Mesenchymal stem cell (in vitro differentiated cells and primary cell): ENCODE measurements at regions not wholly inside any gene's neighbourhood (a gene's known extent, or its start where the extent isn't known, plus 50 kb on each side); places are given as distances from the start of the nearest gene placed in this dataset.

Experiments used
- DNase-seq: peaks from one replicate; pipeline ENCODE4 v3.0.0-alpha.2; 2013
- H2AFZ ChIP-seq: one replicate; pipeline ENCODE4 v1.6.1; 2013; ENCODE audit warnings: low read depth, mild to moderate bottlenecking, control low read depth, inconsistent platforms, low read length, moderate library complexity
- H2AK5ac ChIP-seq: 2 replicates; pipeline ENCODE4 v1.6.1; 2013; ENCODE audit warnings: low read length, moderate library complexity, mild to moderate bottlenecking, inconsistent platforms; ENCODE audit not compliant: severe bottlenecking
- H2BK120ac ChIP-seq: one replicate; pipeline ENCODE4 v1.6.1; 2013; ENCODE audit warnings: low read depth, mild to moderate bottlenecking, inconsistent platforms, low read length, moderate library complexity
- H2BK12ac ChIP-seq, 2 experiments: one replicate each; pipeline ENCODE4 v1.6.1; 2013; ENCODE audit warnings: inconsistent platforms in 2 of 2, low read length in 2 of 2, mild to moderate bottlenecking in 2 of 2, moderate library complexity in 2 of 2, control low read depth in 1 of 2
- H2BK15ac ChIP-seq: one replicate; pipeline ENCODE4 v1.6.1; 2013; ENCODE audit warnings: mild to moderate bottlenecking, low read depth, inconsistent platforms; ENCODE audit not compliant: poor library complexity, severe bottlenecking
- H2BK5ac ChIP-seq: 2 replicates; pipeline ENCODE4 v1.6.1; 2013; ENCODE audit warnings: low read depth, mild to moderate bottlenecking, low read length, control low read depth, inconsistent platforms; ENCODE audit not compliant: poor library complexity, severe bottlenecking
- H3K14ac ChIP-seq, 2 experiments: one replicate each; pipeline ENCODE4 v1.6.1; 2013; ENCODE audit warnings: inconsistent platforms in 2 of 2, low read length in 2 of 2, control low read depth in 1 of 2, mild to moderate bottlenecking in 1 of 2, moderate library complexity in 1 of 2
- H3K18ac ChIP-seq, 2 experiments: one replicate each; pipeline ENCODE4 v1.6.1; 2013; ENCODE audit warnings: inconsistent platforms in 2 of 2, low read length in 2 of 2, control low read depth in 1 of 2, low read depth in 1 of 2, mild to moderate bottlenecking in 1 of 2
- H3K23ac ChIP-seq, 2 experiments: one replicate each; pipeline ENCODE4 v1.6.1; 2013; ENCODE audit warnings: inconsistent platforms in 2 of 2, low read length in 2 of 2, mild to moderate bottlenecking in 2 of 2, moderate library complexity in 2 of 2, control low read depth in 1 of 2
- H3K27ac ChIP-seq: 2 replicates; pipeline ENCODE4 v1.5.1; 2013; ENCODE audit warnings: mild to moderate bottlenecking, moderate library complexity, low read length, control low read depth, inconsistent platforms; ENCODE audit not compliant: poor library complexity, severe bottlenecking
- H3K27me3 ChIP-seq, 2 experiments: 2 replicates each; pipeline versions ENCODE4 v1.6.1 to v1.7.0; 2013; ENCODE audit warnings: low read length in 2 of 2, mild to moderate bottlenecking in 2 of 2, moderate library complexity in 2 of 2, control low read depth in 1 of 2, inconsistent platforms in 1 of 2; ENCODE audit not compliant: control insufficient read depth in 1 of 2, insufficient read depth in 1 of 2
- H3K36me3 ChIP-seq, 2 experiments: 2 replicates each; pipeline versions ENCODE4 v1.6.1 to v1.7.0; 2013; ENCODE audit warnings: low read length in 2 of 2, control low read depth in 1 of 2, inconsistent platforms in 1 of 2, low read depth in 1 of 2, mild to moderate bottlenecking in 1 of 2; ENCODE audit not compliant: insufficient read depth in 2 of 2, control insufficient read depth in 1 of 2
- H3K4ac ChIP-seq, 2 experiments: one replicate each; pipeline ENCODE4 v1.6.1; 2013; ENCODE audit warnings: inconsistent platforms in 2 of 2, low read length in 2 of 2, mild to moderate bottlenecking in 2 of 2, moderate library complexity in 2 of 2, control low read depth in 1 of 2, low read depth in 1 of 2
- H3K4me1 ChIP-seq: 2 replicates; pipeline ENCODE4 v1.6.1; 2013; ENCODE audit warnings: low read depth, low read length, control low read depth; ENCODE audit not compliant: control insufficient read depth, insufficient read depth
- H3K4me2 ChIP-seq: 2 replicates; pipeline ENCODE4 v1.6.1; 2013; ENCODE audit warnings: low read length, mild to moderate bottlenecking, inconsistent platforms; ENCODE audit not compliant: poor library complexity, severe bottlenecking
- H3K4me3 ChIP-seq, 2 experiments: 2 replicates each; pipeline versions ENCODE4 v1.5.1 to v1.7.0; 2013; ENCODE audit warnings: low read length in 2 of 2, mild to moderate bottlenecking in 2 of 2, control low read depth in 1 of 2, low read depth in 1 of 2; ENCODE audit not compliant: insufficient read depth in 1 of 2
- H3K79me1 ChIP-seq: replicated peaks from 2 replicates; pipeline ENCODE4 v1.6.1; 2013; ENCODE audit warnings: mild to moderate bottlenecking, control low read depth, low read length, inconsistent platforms; ENCODE audit not compliant: poor library complexity, severe bottlenecking
- H3K9ac ChIP-seq: 2 replicates; pipeline ENCODE4 v1.7.0; 2013; ENCODE audit warnings: mild to moderate bottlenecking, low read length, moderate library complexity
- H3K9me3 ChIP-seq: 2 replicates; pipeline ENCODE4 v1.7.0; 2013; ENCODE audit warnings: mild to moderate bottlenecking, low read length; ENCODE audit not compliant: control insufficient read depth
- H4K8ac ChIP-seq: one replicate; pipeline ENCODE4 v1.6.1; 2013; ENCODE audit warnings: inconsistent platforms, mild to moderate bottlenecking, low read length, moderate library complexity
- H4K91ac ChIP-seq: one replicate; pipeline ENCODE4 v1.6.1; 2013; ENCODE audit warnings: mild to moderate bottlenecking, low read length, inconsistent platforms
- WGBS: methylation state at CpG from one replicate; pipeline ENCODE4 v1.1.7; 2013; ENCODE audit warnings: mixed read lengths; 5-methylcytosine and 5-hydroxymethylcytosine counted together

DNA sequence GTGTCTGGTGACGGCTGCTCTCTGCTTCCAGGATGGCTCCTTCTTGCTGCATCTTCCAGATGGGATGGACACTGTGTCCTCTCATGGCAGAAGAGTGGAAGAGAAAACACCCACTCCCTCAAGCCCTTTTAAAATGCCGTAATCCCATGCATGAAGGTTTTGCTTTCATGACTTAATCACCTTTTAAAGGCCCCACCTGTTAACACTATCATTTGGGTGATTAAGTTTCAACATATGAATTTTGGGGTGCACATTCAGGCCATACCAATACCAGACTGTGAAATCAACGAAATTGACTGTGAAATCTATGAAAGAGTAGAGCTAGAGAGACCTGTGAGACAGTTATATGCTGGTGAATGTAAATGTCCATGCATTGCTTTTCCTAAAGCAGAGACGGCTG is 374.3 kb upstream of the CHD6 start:
- WGBS: 44% methylated on average over 2 of the region's 4 CpGs
- Histone ChIP-seq H3K27ac (no peak overlapping the region), H3K14ac (no peak overlapping the region), H3K18ac (no peak overlapping the region), H3K23ac (no peak overlapping the region), H2AFZ (no peak overlapping the region), H3K9me3 (no peaks in the 10 kb centered on the region), H4K8ac (no peak overlapping the region), H3K4me3 (no peak overlapping the region), H3K4me1 (no peaks in the 10 kb centered on the region), H2BK15ac (no peak overlapping the region), H2AK5ac (no peak overlapping the region), H3K9ac (no peak overlapping the region), H3K4me2 (no peak overlapping the region), H3K36me3 (no peaks in the 10 kb centered on the region), H4K91ac (no peak overlapping the region), H3K79me1 (no peaks in the 10 kb centered on the region), H2BK12ac (no peak overlapping the region), H2BK5ac (no peak overlapping the region), H3K4ac (no peak overlapping the region), H2BK120ac (no peak overlapping the region), H3K27me3 (no peaks in the 10 kb centered on the region)
- DNase-seq: no peak

DNA sequence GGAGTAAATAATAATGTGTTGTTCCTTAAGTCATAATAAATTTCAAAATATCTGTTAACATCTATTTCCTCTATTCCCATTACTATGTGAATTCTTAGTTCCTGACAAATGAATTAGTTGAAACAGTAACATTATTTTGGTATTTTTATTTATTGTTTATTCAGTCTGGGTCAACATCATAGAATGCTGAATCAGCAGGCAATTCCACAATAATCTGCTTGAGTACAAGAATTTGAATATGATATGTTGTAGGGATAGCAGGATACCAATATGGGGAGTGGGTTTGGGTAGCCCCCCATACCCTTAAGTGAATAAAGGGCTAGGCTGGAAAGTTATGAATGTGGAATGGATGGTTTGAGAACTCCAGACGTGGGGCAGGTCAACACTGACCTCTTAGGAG is 373.2 kb upstream of the CHD6 start:
- no peak overlapping the region for H2AFZ ChIP-seq
- H2BK5ac ChIP-seq: no peak overlapping the region
- WGBS: 22% methylated on average over 1 of the region's 1 CpG
- H2AK5ac ChIP-seq: no peak overlapping the region
- H2BK12ac ChIP-seq: no peak overlapping the region
- H2BK15ac ChIP-seq: no peak overlapping the region
- no peak overlapping the region for H3K4me3 ChIP-seq
- H3K23ac ChIP-seq: no peak overlapping the region
- no peaks in the 10 kb centered on the region for H3K36me3 ChIP-seq
- no peaks in the 10 kb centered on the region for H3K79me1 ChIP-seq
- no peak overlapping the region for H3K9ac ChIP-seq
- H3K27me3 ChIP-seq: no peaks in the 10 kb centered on the region
- no peaks in the 10 kb centered on the region for H3K4me1 ChIP-seq
- no peak overlapping the region for H4K8ac ChIP-seq
- no peak overlapping the region for H4K91ac ChIP-seq
- H3K14ac ChIP-seq: no peak overlapping the region
- no peak overlapping the region for H3K4ac ChIP-seq
- no peak overlapping the region for H3K18ac ChIP-seq
- H2BK120ac ChIP-seq: no peak overlapping the region
- no peaks in the 10 kb centered on the region for H3K9me3 ChIP-seq
- no peak overlapping the region for H3K27ac ChIP-seq
- no peak for DNase-seq
- H3K4me2 ChIP-seq: no peak overlapping the region

GRCh38 chr20:41989935-41990635 is 371.9 kb upstream of the CHD6 start:
- Histone ChIP-seq H3K4me1 (no peaks in the 10 kb centered on the region), H3K14ac (no peak overlapping the region), H3K4ac (no peak overlapping the region), H2BK12ac (no peak overlapping the region), H4K91ac (no peak overlapping the region), H3K79me1 (no peaks in the 10 kb centered on the region), H3K4me3 (no peak overlapping the region), H3K23ac (no peak overlapping the region), H2BK5ac (no peak overlapping the region), H3K36me3 (no peaks in the 10 kb centered on the region), H4K8ac (no peak overlapping the region), H3K9ac (no peak overlapping the region), H3K27me3 (no peaks in the 10 kb centered on the region), H2BK120ac (no peak overlapping the region), H3K4me2 (no peak overlapping the region), H3K9me3 (no peaks in the 10 kb centered on the region), H2AK5ac (no peak overlapping the region), H2AFZ (no peak overlapping the region), H2BK15ac (no peak overlapping the region), H3K18ac (no peak overlapping the region), H3K27ac (no peak overlapping the region)
- 82% methylated on average over 8 of the region's 10 CpGs for WGBS
- no peak for DNase-seq

DNA sequence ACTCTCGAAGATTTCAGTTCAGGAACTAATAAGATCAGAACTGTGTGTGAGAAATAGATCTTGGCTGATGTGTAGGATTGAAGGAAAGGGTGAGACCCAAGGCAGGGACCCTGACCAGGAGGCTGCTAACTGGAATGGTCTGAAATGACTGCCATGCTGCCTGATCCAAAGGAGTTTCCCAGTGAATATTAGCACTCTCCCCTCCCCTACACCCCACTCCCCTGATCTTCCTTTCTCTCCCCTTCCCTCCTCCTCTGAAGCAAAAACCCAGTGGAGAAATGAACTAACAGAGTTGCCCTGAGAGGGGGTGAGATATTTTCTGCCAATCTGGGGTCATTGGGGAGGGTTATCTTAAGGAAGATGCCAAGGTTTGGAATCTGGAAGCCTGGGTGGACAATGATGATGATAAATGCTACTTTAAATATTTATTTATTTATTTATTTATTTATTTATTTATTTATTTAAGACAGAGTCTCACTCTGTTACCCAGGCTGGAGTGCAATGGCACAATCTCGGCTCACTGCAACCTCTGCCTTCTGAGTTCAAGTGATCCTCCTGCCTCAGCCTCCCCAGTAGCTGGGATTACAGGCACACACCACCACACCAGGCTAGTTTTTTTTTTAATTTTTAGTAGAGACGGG is 371.0 kb upstream of the CHD6 start:
- H3K27ac ChIP-seq: no peak overlapping the region
- no peak overlapping the region for H2AFZ ChIP-seq
- H2AK5ac ChIP-seq: no peak overlapping the region
- H2BK15ac ChIP-seq: no peak overlapping the region
- H3K18ac ChIP-seq: no peak overlapping the region
- no peak overlapping the region for H2BK12ac ChIP-seq
- H2BK5ac ChIP-seq: no peak overlapping the region
- H3K79me1 ChIP-seq: no peaks in the 10 kb centered on the region
- WGBS: 77% methylated on average over 3 of the region's 3 CpGs
- H3K4me3 ChIP-seq: no peak overlapping the region
- no peak overlapping the region for H4K91ac ChIP-seq
- H3K14ac ChIP-seq: no peak overlapping the region
- H3K36me3 ChIP-seq: no peaks in the 10 kb centered on the region
- no peak for DNase-seq
- no peak overlapping the region for H2BK120ac ChIP-seq
- no peak overlapping the region for H3K4ac ChIP-seq
- H3K9ac ChIP-seq: no peak overlapping the region
- H4K8ac ChIP-seq: no peak overlapping the region
- H3K9me3 ChIP-seq: no peaks in the 10 kb centered on the region
- no peak overlapping the region for H3K23ac ChIP-seq
- no peaks in the 10 kb centered on the region for H3K27me3 ChIP-seq
- H3K4me2 ChIP-seq: no peak overlapping the region
- no peaks in the 10 kb centered on the region for H3K4me1 ChIP-seq
